Fibroblast of the aortic adventitia (primary cell): ENCODE measurements at regions not wholly inside any gene's neighbourhood (a gene's known extent, or its start where the extent isn't known, plus 50 kb on each side); places are given as distances from the start of the nearest gene placed in this dataset.

ENCODE experiments used
- DNase-seq: peaks from one replicate; pipeline ENCODE4 v3.0.0-alpha.2; 2010; ENCODE audit warnings: low read depth
- H3K4me3 ChIP-seq: 2 replicates; pipeline ENCODE4 v1.5.1; 2011; ENCODE audit warnings: low read depth, mild to moderate bottlenecking, control low read depth, low read length, moderate library complexity
- TF ChIP-seq, protein P1 (sequence below): IDR thresholded peaks from 2 replicates; pipeline ENCODE4 v1.5.1; 2011; ENCODE audit warnings: mild to moderate bottlenecking, low read length, control low read depth, inconsistent platforms; ENCODE audit not compliant: insufficient read depth

DNA sequence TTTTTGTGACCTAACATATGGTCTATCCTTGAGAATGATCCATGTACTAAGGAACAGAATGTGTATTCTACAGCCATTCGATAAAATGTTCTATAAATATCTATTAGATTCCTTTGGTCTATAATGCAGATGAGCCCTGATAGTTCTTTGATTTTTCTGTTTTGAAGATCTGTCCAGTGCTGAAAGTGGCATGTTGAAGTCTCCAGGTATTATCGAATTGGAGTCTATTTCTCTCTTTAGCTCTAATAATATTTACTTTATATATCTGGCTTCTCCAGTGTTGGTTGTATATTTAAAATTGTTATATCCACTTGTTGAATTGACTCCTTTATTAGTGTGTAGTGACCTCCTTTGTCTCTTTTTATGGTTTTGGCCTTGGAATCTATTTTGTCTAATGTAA is 377.9 kb downstream of the ARL6IP6 start:
- H3K4me3 ChIP-seq, result no peak overlapping the region
- no peak for DNase-seq
- TF ChIP-seq, protein P1, sequence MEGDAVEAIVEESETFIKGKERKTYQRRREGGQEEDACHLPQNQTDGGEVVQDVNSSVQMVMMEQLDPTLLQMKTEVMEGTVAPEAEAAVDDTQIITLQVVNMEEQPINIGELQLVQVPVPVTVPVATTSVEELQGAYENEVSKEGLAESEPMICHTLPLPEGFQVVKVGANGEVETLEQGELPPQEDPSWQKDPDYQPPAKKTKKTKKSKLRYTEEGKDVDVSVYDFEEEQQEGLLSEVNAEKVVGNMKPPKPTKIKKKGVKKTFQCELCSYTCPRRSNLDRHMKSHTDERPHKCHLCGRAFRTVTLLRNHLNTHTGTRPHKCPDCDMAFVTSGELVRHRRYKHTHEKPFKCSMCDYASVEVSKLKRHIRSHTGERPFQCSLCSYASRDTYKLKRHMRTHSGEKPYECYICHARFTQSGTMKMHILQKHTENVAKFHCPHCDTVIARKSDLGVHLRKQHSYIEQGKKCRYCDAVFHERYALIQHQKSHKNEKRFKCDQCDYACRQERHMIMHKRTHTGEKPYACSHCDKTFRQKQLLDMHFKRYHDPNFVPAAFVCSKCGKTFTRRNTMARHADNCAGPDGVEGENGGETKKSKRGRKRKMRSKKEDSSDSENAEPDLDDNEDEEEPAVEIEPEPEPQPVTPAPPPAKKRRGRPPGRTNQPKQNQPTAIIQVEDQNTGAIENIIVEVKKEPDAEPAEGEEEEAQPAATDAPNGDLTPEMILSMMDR, result no peak

DNA sequence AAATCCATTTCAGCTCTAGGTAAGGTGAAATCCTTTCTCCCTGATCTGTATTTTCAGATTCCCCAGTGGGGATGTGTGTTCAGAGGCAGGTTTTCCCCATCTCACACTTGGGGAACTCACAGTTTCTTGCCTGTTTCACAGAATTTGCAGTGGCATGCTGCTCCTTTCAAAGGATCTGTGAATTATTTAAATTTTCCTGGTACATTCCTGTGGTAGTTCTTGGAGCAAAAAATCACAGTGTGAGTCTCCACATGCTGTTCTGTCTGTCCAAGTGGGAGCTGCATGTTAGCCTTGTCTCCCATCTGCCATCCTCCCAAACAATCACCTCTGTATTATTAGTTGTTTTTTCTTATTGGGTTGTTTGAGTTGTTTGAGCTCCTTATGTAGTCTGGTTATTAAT is 372.9 kb downstream of the ARL6IP6 start:
- TF ChIP-seq, protein P1, result no peak
- no peak for DNase-seq
- no peak overlapping the region for H3K4me3 ChIP-seq

DNA sequence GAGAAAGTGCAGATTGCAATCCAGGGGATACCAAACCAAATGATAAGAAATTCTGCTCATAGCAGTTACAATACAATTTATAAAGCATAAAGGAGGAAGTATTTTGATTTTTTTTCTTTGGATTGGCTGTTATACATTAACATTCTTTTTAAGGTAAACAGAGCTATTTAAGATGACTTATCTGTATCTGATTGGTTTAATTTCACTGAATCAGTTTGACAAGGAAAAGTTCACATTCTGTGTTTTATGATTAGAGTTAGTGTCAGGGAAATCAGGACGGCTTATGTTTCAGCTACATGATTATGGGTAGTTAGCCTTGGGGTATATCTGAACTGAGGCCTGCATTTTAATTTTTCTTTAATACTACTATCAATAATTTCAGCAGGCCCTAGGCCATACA is 360.9 kb downstream of the ARL6IP6 start:
- TF ChIP-seq, protein P1, result no peak
- no peak for DNase-seq
- no peak overlapping the region for H3K4me3 ChIP-seq

DNA sequence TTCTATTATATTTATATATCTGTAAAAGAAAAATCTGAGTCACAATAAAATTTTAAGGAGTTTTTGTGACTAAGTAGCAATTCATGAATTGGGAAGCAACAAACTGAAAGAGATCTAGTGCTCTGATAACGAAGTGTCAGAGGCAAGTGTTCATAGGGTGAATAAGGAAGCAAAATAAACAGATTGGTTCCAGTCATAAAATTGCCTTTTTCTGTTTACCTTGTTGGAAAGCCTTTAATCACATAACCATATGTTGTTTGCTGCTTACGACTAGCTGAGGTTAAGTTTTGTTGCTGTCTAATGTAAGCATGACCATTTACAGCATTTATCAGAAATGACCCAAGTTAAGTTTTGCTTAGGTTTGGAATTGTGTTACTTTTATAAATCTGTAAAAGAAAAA is 358.9 kb downstream of the ARL6IP6 start:
- no peak for DNase-seq

DNA sequence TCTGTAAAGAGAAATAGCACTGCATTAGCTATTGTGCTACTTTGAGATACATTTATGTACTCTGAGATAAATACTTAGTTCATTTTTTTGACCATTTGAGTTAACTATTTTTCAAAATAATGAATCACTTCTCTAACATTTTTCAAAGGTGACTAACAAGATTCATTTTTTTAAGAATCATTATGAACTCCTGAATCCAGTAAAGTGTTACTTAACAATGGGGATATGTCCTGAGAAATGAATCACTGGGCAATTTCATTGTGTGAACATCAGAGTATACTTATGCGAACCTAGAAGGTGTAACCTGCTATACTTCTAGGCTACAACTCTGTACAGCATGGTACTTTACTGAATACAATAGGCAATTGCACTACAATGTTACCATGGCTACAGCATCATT is 355.8 kb downstream of the ARL6IP6 start:
- DNase-seq, result no peak
- H3K4me3 ChIP-seq, result no peak overlapping the region
- TF ChIP-seq, protein P1, result no peak

More for the DNA sequence above, 358.9 kb downstream of the ARL6IP6 start:
- TF ChIP-seq, protein P1, result no peak
- no peak overlapping the region for H3K4me3 ChIP-seq

DNA sequence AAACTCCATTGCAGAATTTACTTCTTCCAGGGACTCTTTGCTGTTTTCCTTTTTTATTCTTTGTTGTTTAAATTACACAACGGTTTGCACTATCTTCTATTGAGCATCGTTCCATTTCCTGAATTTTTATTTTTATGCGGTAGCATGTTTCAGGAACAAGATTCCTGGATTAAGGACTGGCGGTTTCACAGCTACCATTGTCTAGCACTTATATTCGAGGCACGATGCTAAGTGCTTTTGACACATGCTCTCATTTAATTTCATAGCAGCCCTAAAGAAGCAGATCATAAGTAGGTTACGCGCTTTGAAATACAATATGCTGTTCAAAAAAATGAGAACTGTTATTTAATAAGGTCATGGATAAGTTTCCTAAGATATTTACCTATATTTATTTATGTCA is 354.4 kb downstream of the ARL6IP6 start:
- no peak for DNase-seq
- TF ChIP-seq, protein P1, result no peak
- H3K4me3 ChIP-seq, result no peak overlapping the region

DNA sequence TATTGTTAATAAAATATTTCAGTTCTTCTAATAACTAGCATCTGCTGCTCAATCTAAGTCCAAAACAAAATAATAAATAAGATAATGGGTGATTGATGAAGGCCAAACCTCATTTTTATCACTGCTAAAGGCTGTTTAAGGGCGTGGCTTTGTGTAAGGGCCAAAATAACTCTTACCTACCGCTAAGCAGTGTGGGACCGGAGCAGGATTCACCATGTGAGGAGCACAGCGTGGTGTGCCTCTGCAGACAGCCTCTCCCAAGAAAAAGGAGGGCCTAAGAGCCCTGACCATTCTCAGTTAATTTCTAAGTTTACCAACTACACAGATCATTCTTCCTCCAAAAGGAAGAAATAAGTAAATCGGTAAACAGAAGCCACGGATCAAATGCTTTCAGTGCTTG is 353.7 kb downstream of the ARL6IP6 start:
- TF ChIP-seq, protein P1, result no peak
- no peak overlapping the region for H3K4me3 ChIP-seq

More for the DNA sequence above, 353.7 kb downstream of the ARL6IP6 start:
- DNase-seq, result no peak
